Parathyroid adenoma (tissue), 2 donors: ENCODE measurements at regions not wholly inside any gene's neighbourhood (a gene's known extent, or its start where the extent isn't known, plus 50 kb on each side); places are given as distances from the start of the nearest gene placed in this dataset.

Experiments
- H2AFZ ChIP-seq: fragments of 300-600 bp; sonication (generic); one replicate; pipeline ENCODE4 v1.7.0; 2017; ENCODE audit warnings: antibody characterized with exemption, mild to moderate bottlenecking
- H3K27ac ChIP-seq: fragments of 300-600 bp; sonication (generic); one replicate; pipeline ENCODE4 v1.7.0; 2017
- H3K27me3 ChIP-seq: fragments of 300-600 bp; sonication (generic); one replicate; pipeline ENCODE4 v1.7.0; 2017; ENCODE audit warnings: low read length; ENCODE audit not compliant: control insufficient read depth, insufficient read depth
- H3K36me3 ChIP-seq: fragments of 300-600 bp; sonication (generic); one replicate; pipeline ENCODE4 v1.7.0; 2017; ENCODE audit warnings: low read length; ENCODE audit not compliant: control insufficient read depth, insufficient read depth
- H3K4me1 ChIP-seq: fragments of 300-600 bp; sonication (generic); one replicate; pipeline ENCODE4 v1.7.0; 2017; ENCODE audit warnings: control low read depth
- H3K4me2 ChIP-seq: fragments of 300-600 bp; sonication (generic); one replicate; pipeline ENCODE4 v1.7.0; 2017; ENCODE audit warnings: low read length
- H3K4me3 ChIP-seq: fragments of 300-600 bp; sonication (generic); one replicate; pipeline ENCODE4 v1.7.0; 2017; ENCODE audit warnings: low read depth, low read length
- H3K79me2 ChIP-seq: fragments of 300-600 bp; sonication (generic); one replicate; pipeline ENCODE4 v1.7.0; 2017; ENCODE audit warnings: control low read depth
- H3K9ac ChIP-seq: fragments of 300-600 bp; sonication (generic); one replicate; pipeline ENCODE4 v1.7.0; 2017; ENCODE audit warnings: mild to moderate bottlenecking
- H3K9me3 ChIP-seq: fragments of 300-600 bp; sonication (generic); one replicate; pipeline ENCODE4 v1.7.0; 2017; ENCODE audit warnings: low read length; ENCODE audit not compliant: control insufficient read depth
- CTCF ChIP-seq: fragments of 300-600 bp; sonication (generic); IDR thresholded peaks from one replicate; pipeline ENCODE4 v1.7.0; 2017; ENCODE audit warnings: antibody characterized with exemption, mild to moderate bottlenecking
- donor health status: primary hyperparathyroidism.

GRCh38 chr10:24007359-24007758, 201.6 kb upstream of the KIAA1217 start:
- H3K4me1 ChIP-seq: peaks cover 2% of the 10 kb centered on the region
- H2AFZ ChIP-seq: no peak overlapping the region
- H3K27ac ChIP-seq: no peak overlapping the region
- H3K36me3 ChIP-seq: no peaks in the 10 kb centered on the region
- no peak overlapping the region for H3K9ac ChIP-seq
- H3K9me3 ChIP-seq: no peaks in the 10 kb centered on the region
- no peaks in the 10 kb centered on the region for H3K79me2 ChIP-seq
- H3K4me2 ChIP-seq: no peak overlapping the region
- TF ChIP-seq CTCF: no peak
- no peak overlapping the region for H3K4me3 ChIP-seq
- H3K27me3 ChIP-seq: no peaks in the 10 kb centered on the region

GRCh38 chr10:24008164-24009091, 200.5 kb upstream of the KIAA1217 start:
- Histone ChIP-seq H3K27ac (no peak overlapping the region), H3K4me1 (peaks cover 2% of the 10 kb centered on the region), H3K9me3 (no peaks in the 10 kb centered on the region), H3K4me2 (no peak overlapping the region), H2AFZ (no peak overlapping the region), H3K79me2 (no peaks in the 10 kb centered on the region), H3K9ac (no peak overlapping the region), H3K27me3 (no peaks in the 10 kb centered on the region), H3K36me3 (no peaks in the 10 kb centered on the region), H3K4me3 (no peak overlapping the region)
- TF ChIP-seq CTCF: no peak

- Histone ChIP-seq H3K36me3 (no peaks in the 10 kb centered on the region), H3K79me2 (no peaks in the 10 kb centered on the region), H3K9ac (no peak overlapping the region), H3K27ac (no peak overlapping the region), H3K27me3 (no peaks in the 10 kb centered on the region), H3K4me3 (no peak overlapping the region), H2AFZ (no peak overlapping the region), H3K4me1 (peaks cover 2% of the 10 kb centered on the region), H3K4me2 (no peak overlapping the region), H3K9me3 (no peaks in the 10 kb centered on the region)
- no peak for TF ChIP-seq CTCF
These were observed 199.8 kb upstream of the KIAA1217 start for GRCh38 chr10:24009115-24009514.

- no peaks in the 10 kb centered on the region for H3K79me2 ChIP-seq
- no peaks in the 10 kb centered on the region for H3K9me3 ChIP-seq
- TF ChIP-seq CTCF: no peak
- H3K9ac ChIP-seq: no peak overlapping the region
- no peaks in the 10 kb centered on the region for H3K27me3 ChIP-seq
- H3K27ac ChIP-seq: no peak overlapping the region
- no peak overlapping the region for H3K4me2 ChIP-seq
- no peak overlapping the region for H2AFZ ChIP-seq
- no peak overlapping the region for H3K4me3 ChIP-seq
- H3K36me3 ChIP-seq: no peaks in the 10 kb centered on the region
- H3K4me1 ChIP-seq: peaks cover 2% of the 10 kb centered on the region
These were observed 199.2 kb upstream of the KIAA1217 start for GRCh38 chr10:24009736-24010135.
